Lower leg skin (tissue), 4 donors: ENCODE measurements at regions not wholly inside any gene's neighbourhood (a gene's known extent, or its start where the extent isn't known, plus 50 kb on each side); places are given as distances from the start of the nearest gene placed in this dataset.

Source experiments
- DNase-seq, 2 donors: peaks; one replicate each; pipeline ENCODE4 v3.0.0-alpha.2; 2019; ENCODE audit warnings: low spot score in 2 of 2
- H3K4me3 ChIP-seq: fragments of 200-600 bp; sonication (generic); 2 replicates; pipeline ENCODE4 v1.5.1; 2017; ENCODE audit warnings: mild to moderate bottlenecking, low read depth; ENCODE audit not compliant: poor library complexity, severe bottlenecking
- CTCF ChIP-seq, 3 donors: fragments of 450-650 bp; IDR thresholded peaks; one replicate each; pipeline ENCODE4 v1.5.1; 2016; ENCODE audit warnings: antibody characterized with exemption in 3 of 3, mild to moderate bottlenecking in 3 of 3, moderate library complexity in 2 of 3
- POLR2A ChIP-seq, 2 donors: fragments of 450-650 bp; IDR thresholded peaks; one replicate each; pipeline ENCODE4 v1.6.1; 2016 to 2017; ENCODE audit warnings: antibody characterized with exemption in 2 of 2, mild to moderate bottlenecking in 1 of 2, moderate library complexity in 1 of 2
- WGBS, 2 donors: methylation state at CpG; one replicate each; pipeline ENCODE4 v1.1.5; 2018; 5-methylcytosine and 5-hydroxymethylcytosine counted together
- intact Hi-C: fragments of 100-400 bp; cut with DNase I; formaldehyde crosslinking; loops from one replicate; pipeline ENCODE4 v1.15.0; 2023; ENCODE audit warnings: low total_unique reads

DNA sequence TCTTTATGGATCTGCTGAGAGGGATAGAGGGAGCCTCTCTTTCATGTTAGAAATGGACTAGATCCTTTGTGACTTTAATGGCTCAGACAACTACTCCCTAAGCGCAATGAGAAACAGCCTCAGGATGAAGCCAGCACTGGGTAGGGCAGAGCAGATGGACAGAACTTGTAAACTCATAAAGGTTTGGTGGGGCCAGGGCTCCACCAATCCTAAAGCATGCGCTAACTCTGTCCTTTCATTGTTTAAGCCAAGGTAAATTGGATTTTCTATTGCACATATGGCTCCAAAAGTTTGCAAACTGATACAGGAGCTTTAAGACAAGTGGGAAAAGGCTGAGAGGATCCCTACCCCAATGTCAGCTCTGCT lies 178.1 kb upstream of the MEOX2 start:
- TF ChIP-seq CTCF (IDR thresholded peaks at IDR 0.05) (no peak), POLR2A (IDR thresholded peaks at IDR 0.05) (no peak)
- H3K4me3 ChIP-seq, result no peak overlapping the region
- intact Hi-C loops, result no loop called here
- 94 to 96% methylated on average over 2 of the region's 2 CpGs for WGBS, 2 donors
- DNase-seq, result no peak

- intact Hi-C loops, result no loop called here
- TF ChIP-seq CTCF (IDR thresholded peaks at IDR 0.05), result no peak
- no peak for TF ChIP-seq POLR2A (IDR thresholded peaks at IDR 0.05)
- 85% methylated on average over 4 of the region's 4 CpGs for WGBS, 2 donors
- no peak overlapping the region for H3K4me3 ChIP-seq
- DNase-seq, result no peak
Observed at GRCh38 chr7:15863951-15864625, 177.6 kb upstream of the MEOX2 start.

GRCh38 chr7:15862781-15863165 lies 176.3 kb upstream of the MEOX2 start:
- TF ChIP-seq POLR2A (IDR thresholded peaks at IDR 0.05), result no peak
- no peak for TF ChIP-seq CTCF (IDR thresholded peaks at IDR 0.05)
- intact Hi-C loops, result no loop called here
- H3K4me3 ChIP-seq, result no peak overlapping the region
- DNase-seq, result no peak

- intact Hi-C loops, result no loop called here
- no peak overlapping the region for H3K4me3 ChIP-seq
- TF ChIP-seq POLR2A (IDR thresholded peaks at IDR 0.05) (no peak), CTCF (IDR thresholded peaks at IDR 0.05) (no peak)
- DNase-seq, result no peak
- 50 to 62% methylated on average over 4 of the region's 4 CpGs for WGBS, 2 donors
Observed at GRCh38 chr7:15862016-15862780, 175.7 kb upstream of the MEOX2 start.

DNA sequence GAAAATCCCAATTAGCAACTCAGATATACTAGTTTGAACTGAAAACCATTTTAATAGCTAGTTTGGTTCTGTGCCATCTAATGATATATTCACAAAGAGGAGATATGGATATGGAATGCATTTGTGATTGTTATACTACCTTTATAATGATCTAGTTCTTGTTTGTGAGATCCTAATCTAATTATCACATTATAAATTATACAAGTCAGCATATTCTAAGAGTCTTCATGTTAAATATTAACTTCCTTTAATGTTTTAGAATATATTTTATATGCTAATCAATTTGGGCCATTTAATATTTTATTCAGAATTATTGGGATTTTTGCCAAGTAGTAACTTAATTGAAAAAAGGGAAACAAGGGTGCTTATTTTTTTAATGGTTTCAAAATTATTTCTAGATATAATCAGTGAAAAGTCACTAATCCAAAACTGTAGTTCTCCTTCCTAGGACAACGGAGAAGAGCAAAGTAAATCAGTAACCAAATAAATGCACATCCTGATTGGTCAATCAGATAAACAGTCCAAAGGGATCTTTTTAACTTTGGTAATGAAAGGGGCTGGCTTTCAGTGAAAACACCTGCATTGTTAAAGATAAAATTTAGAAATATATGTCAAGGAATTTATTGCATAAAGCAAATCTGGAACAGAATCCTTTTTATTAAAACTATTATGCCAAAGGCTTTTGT lies 173.9 kb upstream of the MEOX2 start:
- 73 to 89% methylated on average over 1 of the region's 1 CpG for WGBS, 2 donors
- no peak for TF ChIP-seq CTCF (IDR thresholded peaks at IDR 0.05)
- TF ChIP-seq POLR2A (IDR thresholded peaks at IDR 0.05), result no peak
- no peak for DNase-seq
- intact Hi-C loops, result no loop called here
- H3K4me3 ChIP-seq, result no peak overlapping the region
